ENCODE measurements at regions not wholly inside any gene's neighbourhood (a gene's known extent, or its start where the extent isn't known, plus 50 kb on each side); places are given as distances from the start of the nearest gene placed in this dataset.
"Not testable (repeated sequence)": the region's sequence is repeated elsewhere in the genome, so short reads cannot be mapped to it uniquely, and the experiment has no call there.

DNA sequence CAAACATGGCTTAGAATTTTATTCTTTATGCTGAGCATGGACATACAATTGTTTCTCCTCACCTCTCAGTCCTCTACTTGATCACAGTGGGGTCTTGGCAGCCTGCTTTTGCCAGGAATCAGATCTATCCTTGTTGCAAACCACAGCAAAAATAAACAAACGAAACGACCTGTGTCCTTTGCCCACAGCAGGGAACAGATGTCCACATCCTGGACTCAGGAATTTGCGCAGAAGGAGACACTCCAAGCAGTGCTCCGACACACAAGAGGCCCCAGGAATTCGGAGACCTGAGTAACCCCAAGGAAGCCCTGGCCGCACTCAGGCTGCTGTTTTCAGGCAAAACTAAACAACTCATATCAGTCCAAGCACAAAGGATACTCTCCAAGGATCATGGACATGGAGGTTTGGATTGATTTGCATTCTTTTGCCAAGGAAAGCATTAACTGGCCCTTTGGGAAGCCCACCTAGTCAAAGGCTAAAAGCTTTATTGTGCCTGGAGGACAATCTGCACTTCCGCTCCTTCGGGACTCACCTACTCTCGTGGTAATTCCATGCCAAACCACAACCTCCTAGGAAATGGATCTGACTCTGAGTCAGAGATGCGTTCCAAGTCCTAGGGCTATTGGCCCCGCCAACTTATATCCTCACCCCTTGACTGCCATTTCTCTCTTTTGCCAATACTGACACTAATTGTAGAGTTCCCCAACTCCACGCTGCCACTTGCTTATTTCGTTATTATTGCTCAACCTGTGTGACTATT is 271.1 kb upstream of the CDH11 start:
- no peak for FAIRE-seq

DNA sequence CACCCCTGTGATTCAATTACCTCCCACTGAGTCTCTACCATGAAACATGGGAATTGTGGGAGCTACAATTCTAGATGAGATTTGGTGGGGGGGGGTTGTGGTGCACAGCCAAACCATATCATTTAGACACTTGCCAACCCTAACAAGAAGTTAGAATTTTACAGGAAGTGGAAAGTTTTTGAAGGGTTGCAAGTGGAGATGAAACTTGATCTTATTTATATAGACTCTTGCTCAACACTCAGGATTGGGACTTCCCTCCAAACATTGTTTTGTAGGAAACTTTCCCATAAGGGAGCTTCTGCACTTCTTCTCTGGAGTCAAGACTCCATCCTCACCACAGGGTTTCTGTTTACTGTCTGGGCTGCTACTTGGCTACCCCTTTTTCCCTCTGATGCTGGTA is 266.7 kb upstream of the CDH11 start:
- FAIRE-seq: no peak

DNA sequence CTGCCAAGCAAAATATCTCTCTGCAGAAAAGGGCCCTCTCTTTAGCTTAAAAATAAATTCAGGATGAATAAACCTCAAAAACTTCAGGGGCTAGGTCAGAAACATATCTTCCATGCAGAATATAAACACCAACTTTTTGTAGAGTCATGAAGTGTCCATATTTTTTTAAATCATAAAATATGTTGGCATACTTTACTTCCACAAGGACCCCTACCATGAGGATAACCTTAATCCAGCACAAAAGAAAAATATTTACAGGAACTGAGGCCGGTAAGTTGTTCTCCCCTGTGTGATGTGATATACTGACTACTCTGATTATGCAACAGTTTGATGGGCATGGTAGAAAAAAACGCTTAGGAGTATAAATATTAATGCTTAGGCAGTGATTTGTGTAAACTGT is 264.8 kb upstream of the CDH11 start:
- FAIRE-seq: no peak

DNA sequence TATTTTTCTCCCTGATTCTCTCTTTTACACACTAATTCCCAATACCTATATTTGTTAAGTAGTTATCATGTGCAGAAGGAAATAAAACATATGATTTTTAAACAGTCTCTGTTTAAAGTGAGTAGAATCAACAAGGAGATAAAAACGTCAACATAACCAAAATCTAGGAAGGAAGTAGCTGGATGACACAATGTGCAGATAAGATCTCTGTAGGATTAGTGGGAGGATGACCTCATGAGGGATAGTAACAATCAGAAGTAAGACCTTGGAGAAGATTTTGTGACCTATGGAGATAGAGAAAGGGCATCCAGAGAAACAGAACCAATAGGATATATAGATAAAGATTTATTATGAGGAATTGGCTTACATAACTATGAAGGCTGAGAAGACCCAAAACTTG is 262.6 kb upstream of the CDH11 start:
- FAIRE-seq: no peak

DNA sequence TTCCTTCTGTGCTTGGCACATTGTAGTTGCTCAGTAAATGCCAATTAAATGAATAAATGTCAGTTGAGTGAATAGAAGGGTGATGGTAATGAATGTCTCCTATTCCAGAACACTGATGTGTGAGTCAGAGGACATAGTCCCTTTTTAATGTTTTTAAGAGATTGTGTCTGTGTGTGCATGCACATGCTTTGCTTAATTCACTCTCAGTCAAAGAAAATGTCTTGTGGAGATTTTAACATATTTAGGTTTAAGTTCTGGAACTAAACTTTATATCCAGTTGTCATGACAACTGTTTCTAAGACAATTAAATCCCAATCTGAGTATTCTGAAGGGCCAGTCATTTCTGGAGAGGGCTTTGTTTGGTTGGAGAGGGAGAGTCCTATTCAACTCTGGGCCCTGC is 255.3 kb upstream of the CDH11 start:
- no peak for FAIRE-seq

DNA sequence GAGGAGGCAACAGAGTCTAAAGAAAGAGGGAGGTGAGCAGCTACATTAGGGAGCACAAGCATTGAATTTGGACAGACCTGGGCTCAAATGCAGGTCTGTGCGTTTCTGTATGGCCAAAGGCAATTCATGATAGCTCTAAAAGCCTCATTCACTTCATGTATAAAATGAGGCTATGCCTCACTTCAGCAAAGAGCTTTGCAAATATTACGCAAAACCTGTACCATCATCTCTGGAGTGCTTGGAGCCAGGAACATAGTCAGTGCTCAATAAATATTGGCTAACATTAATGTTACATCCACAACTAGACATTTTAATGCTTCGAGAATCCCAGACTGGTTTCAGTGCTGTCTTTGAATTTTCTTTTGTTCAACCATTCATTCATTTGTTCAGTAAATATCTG is 254.7 kb upstream of the CDH11 start:
- FAIRE-seq: no peak

DNA sequence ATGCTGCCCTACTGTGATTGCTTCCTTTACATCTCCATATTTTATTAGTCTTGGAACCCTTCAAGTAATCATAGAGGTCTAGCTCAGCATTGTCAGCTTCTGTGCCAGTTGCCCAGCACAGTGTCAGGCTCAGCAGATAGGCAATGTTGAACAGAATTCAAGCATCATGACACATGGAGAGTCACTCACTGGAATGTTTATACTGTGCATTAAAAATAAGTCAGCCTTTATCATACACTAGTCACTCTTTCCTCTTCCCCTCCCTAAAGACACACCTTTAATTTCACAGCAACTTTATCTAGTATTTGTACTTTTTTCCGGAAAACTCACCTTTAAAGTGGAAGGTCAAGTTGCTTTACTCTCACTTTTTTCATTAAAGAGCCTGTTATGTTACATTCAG is 253.8 kb upstream of the CDH11 start:
- FAIRE-seq: no peak

DNA sequence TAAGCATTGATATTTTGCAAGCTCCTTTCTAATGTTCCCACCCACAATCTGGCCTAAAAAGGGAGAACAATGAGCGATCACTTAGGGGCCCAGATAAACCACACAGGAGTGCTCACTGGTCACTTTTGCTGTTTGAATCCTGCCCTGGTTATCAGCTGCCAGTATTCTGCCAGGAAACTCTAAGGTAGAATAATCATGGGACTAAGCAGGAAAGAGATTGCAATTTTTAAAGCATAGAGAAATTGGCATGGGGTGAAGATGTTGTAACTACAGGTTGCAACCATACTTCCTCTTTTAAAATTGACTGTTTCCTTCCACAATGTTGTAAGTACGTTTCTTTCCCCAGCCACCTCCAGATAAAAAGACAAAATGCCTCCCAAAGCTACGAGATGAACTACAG is 251.2 kb upstream of the CDH11 start:
- FAIRE-seq: no peak

DNA sequence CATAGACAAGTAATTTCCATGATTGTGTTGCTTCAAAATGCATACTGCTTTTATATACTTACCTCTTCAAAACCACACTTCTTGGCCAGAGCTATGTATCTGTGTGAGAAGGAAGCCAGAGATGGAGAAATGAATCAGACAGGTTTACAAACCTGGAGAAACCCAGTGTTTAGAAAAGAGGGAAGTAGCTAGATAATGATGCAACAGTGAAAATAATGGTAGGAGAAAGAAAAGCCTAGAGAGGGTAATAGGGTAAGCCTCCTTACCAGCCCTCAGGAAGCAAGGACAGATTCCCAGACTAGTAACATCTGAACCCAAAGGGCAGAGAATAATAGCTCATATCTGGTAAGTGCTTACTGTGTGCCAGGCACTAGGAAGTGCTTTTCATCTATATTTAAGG is 250.3 kb upstream of the CDH11 start:
- no peak for FAIRE-seq

DNA sequence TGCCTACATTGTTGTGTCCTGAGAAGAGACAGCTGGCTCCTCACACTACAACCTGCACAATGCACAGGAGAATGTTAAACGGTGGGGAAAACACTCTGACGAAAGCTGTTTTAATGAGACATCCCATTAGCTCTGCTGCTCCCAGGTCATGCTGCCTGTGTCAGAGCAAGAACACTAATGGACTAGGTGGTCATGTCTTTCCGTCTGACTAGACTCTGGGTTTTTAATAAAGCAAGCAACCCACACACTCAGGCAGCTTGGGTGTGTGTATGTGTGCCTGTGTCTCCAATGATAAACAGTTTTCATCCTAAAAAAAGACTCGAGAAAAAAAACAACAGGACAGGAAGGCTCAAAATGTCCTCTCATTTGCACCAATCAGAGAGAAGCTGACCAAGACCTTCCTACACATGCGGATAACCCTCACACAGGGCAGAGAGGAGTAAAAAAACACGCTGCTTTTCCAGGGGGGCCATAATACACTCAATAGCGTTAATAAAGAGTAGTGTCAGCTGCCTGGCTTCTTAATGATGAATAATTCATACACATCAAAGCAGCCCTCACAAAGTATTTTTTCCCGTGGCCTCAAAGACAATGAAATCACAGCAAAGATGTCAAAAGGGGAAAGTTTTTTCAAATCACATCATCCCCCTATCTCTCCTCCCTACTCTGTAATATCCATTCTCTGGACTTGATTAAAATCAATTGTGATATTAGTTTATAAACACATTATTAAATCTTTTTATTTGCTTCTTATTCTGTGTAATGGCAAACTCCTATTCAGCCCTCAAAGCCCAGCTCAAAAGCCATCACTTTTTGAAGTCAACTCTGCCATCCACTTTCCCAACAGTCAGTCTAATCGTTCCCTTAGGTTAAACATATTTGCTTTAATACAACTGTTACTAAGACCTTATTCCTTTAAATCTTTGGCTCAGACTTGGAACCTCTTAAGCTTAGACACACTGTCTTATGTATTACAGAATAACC is 244.2 kb upstream of the CDH11 start:
- FAIRE-seq: no peak

DNA sequence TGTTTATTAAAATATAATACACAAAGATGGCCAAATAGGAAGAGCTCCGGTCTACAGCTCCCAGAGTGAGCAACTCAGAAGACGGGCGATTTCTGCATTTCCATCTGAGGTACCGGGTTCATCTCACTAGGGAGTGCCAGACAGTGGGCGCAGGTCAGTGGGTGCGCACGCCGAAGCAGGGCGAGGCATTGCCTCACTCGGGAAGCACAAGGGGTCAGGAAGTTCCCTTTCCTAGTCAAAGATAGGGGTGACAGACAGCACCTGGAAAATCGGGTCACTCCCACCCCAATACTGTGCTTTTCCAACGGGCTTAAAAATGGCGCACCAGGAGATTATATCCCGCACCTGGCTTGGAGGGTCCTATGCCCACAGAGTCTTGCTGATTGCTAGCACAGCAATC is 234.9 kb upstream of the CDH11 start:
- FAIRE-seq: not testable (repeated sequence)

DNA sequence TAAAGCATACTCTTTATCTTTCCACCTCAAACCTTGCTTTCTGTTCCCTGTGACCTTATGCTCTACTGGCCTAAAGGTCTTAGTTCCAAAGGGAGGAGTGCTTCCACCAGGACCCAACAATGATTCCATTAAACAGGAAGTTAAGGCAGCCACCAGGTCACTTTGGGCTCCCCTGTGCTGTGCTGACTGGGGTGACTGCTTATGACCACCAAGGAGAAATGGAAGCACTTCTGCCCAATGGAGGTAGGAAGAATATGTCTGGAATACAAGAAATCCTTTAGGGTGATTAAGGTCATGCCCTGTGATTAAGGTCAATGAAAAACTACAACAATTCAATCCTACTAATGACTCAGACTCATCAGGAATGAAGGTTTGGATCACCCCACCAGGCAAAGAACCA is 233.8 kb upstream of the CDH11 start:
- FAIRE-seq: no peak

DNA sequence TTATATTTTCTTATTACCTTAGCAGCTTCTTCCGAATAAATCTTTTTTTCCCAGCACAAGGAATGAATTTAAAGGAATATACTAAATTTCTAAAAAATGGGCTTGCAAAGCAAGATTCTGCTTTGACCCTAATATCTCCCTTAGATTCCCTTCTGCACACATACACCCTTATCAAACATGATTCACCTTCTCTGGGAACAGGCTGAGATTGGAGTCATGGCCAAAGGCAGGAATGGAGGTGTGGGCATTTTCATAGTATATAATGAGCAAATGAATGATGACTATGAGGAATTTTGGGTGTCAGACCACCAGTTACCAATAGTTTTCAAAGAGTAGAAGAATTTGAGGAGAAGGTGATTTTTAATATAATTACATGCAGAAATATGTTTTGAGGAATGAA is 231.3 kb upstream of the CDH11 start:
- no peak for FAIRE-seq

DNA sequence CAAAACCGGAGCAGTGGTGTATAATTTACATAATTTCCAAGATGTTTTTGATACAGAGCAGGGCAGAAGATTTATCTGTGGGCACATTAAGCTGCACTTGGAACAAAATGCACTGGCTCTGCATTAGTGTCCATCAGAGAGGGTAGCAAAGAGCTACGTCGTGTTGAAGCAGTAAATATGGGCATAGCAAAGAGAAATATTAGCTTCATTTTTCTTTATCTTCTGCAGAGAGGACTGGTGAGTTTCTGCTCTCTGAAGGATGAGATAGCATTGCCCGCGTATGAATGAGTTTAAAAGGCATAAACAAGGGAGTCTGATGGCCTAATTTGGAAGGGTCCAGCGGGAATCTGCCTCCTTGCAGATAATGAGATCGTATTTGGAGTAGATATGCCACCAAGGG is 227.8 kb upstream of the CDH11 start:
- FAIRE-seq: no peak

DNA sequence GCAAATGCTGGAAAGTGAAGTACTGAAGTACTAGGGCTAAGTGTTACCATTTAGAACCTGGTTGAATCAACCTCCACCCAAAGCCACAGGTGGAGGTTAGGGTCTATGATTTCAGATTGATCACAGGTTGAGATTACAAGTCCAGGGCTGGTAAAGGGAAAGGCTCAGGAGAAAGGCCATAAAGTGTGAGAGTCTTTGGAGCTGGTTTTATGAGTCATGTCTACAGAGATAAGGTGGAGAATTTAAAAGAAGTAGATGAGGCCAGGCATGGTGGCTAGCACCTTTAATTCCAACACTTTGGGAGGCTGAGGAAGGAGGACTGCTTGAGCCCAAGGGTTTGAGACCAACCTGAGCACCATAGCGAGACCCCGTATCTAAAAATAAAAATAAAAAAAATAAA is 221.7 kb upstream of the CDH11 start:
- no peak for FAIRE-seq

DNA sequence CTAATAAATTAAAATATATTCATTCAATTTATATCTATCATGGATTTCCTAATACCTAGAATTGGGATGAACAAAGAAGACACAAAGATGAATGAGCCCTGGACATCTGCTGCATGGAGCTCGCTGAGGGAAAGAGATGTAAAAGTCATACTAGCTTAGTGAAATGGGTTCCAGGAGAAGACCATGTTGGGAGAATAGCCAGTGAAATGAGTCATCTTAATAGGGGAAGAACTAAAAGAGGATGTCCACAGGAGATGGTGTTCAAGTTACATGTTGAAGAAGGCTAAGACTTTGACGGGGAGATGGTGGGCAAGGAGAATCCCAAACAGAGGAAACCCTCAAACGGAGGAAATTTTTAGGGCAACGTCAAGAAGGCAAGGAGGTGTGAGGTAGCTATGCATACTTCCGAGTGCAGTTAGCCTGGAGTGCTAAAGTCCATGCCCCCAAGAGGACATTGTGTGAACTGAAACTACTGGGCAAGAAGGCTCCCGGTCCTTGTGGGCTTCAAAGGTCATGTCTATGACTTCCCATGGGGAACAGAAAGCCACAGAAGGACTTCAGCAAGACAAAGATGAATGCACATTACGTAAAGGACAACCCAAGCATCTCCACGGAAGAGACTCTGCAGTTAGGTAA is 220.5 kb upstream of the CDH11 start:
- no peak for FAIRE-seq

DNA sequence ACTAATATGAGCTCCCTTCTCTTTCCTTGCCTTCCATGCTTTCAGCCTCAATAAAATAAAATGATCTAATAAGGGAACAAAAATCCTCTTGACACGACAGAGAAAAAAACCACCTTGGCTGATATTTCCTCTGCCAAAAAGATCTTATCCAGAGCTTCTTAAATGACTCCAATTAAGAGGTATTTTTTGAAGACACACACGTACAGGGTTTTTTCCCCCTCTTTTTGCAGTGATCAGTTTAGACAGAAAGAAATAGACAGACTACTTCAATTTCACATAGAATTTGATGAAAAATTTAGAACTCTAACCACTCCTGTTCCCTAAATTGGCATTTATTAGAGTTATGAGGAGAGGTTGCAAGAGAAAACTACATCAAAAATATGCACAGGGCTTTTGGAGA is 217.2 kb upstream of the CDH11 start:
- FAIRE-seq: no peak

DNA sequence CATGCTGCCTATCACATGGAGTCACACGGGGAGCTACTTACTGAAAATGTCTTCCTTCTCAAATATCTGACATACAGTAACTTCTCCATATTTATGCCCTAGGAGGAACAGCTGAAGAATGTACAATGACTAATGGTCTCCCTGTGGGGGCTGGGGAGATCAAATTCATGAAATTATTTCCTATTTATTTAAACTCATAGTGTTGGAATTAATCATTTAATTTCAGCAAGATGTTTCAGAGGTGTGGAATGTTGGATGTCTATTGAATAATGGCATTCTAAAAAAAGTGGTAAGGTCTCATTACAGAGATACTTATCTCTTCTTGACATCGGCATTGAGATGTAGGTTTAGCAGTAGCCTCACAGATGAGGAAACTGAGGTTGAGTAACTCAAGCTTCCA is 214.3 kb upstream of the CDH11 start:
- no peak for FAIRE-seq

DNA sequence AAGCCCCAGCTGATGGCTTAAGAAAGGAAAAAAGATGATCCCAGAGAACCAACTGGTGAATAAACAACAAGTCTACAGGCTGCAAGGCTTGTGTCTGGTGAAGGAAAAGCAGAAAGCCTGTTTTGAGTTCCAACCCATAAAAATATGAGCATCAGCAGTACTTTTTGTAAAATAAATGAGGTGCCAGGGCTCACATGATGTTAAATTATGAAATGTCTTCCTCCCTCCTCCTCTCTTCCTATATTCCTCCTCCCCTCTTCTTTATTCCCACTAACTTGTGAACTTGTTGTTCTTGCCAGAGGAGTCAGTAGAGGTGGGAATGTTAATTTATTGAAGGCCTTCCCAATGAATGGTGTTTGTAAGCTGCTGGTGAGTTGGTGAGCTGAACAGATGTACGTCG is 212.2 kb upstream of the CDH11 start:
- no peak for FAIRE-seq

DNA sequence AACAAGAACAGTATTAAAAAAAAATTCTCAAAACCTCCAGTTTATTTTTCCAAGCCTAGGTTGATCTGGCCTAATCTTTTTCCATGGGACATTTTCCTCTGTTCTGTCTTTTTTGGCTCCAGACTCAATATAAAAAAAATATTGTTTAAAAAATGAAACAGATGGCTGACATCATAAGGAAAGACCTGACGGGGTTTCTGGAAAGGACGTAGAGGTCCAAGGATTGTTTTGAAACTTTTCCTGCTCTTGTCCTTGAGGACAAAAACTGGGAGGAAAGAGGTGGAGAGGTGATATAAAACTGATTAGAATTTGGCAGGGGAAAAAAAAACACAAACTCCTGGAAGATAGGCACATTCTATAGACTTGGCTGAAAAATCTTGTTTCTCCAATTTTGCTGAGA is 211.4 kb upstream of the CDH11 start:
- no peak for FAIRE-seq

DNA sequence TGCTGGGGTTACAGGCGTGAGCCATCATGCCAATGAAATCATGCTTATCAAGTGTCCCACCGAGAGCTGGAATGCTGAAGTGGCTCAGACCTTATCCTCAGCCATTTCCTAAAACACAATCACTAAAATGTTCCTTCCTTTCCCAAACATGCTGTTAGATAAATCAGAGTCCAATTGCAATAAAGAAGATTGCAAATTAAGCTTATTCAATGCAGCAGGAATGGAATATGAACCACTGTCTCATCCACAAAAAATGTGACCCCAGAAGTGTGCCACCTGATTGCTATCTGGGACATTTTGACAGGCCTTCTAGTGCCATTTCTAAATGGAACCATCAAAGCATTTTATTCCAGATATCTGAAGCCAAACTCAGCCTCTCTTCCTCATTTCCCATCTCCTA is 205.5 kb upstream of the CDH11 start:
- no peak for FAIRE-seq

DNA sequence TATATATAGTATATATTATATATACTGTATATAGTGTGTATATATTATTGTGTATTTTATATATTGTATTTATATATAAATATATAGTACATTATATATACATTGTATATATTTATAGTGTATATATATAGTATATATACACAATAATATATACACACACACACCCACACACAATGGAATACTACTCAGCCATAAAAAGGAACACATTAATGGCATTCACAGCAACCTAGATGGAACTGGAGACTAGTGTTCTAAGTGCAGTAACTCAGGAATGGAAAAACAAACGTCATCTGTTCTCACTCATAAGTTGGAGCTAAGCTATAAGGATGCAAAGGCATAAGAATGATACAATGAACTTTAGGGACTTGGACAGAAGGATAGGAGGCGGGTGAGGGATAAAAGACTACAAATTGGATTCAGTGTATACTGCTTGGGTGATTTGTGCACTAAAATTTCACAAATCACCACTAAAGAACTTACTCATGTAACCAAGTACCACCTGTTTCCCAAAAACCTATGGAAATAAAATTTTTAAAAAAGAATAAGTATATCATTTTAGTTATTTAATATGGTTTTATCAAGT is 201.9 kb upstream of the CDH11 start:
- FAIRE-seq: no peak

DNA sequence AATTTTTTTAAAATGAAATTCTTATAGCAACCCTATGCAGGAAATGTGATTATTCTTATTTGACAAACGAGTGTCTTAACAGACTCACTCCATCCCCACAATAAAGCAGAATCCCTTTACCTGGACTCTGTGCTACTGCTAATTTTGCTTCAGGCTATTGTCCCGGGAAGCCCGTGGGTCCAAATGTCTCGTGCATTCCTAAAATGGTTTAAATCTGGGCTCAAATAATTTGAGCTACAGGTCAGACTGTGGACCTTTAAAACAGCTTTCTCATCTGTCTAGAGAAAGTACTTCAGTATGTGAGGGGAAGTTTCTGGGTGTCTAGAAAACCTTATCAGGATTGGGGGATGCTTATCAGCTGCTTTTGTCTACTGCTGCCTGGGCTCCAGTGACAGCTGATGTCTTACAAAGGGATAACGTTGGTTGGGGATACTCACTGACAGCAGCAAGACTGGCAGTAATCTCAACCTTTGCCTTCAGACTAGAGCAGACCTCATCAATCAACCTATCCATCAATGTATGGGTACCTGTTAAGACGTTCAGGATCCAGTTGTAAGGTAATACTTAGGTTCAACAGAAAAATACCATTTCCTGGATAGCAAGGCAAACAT is 197.9 kb upstream of the CDH11 start:
- FAIRE-seq: no peak

Data from G401.6 (cell line).